Stimulated activated naive CD4-positive, alpha-beta T cell (primary cell): ENCODE measurements at regions not wholly inside any gene's neighbourhood (a gene's known extent, or its start where the extent isn't known, plus 50 kb on each side); places are given as distances from the start of the nearest gene placed in this dataset.

ENCODE experiments used
- DNase-seq, 6 experiments: peaks; one replicate each; lab custom pipeline; 2025; lab: John Stamatoyannopoulos, UW

DNA sequence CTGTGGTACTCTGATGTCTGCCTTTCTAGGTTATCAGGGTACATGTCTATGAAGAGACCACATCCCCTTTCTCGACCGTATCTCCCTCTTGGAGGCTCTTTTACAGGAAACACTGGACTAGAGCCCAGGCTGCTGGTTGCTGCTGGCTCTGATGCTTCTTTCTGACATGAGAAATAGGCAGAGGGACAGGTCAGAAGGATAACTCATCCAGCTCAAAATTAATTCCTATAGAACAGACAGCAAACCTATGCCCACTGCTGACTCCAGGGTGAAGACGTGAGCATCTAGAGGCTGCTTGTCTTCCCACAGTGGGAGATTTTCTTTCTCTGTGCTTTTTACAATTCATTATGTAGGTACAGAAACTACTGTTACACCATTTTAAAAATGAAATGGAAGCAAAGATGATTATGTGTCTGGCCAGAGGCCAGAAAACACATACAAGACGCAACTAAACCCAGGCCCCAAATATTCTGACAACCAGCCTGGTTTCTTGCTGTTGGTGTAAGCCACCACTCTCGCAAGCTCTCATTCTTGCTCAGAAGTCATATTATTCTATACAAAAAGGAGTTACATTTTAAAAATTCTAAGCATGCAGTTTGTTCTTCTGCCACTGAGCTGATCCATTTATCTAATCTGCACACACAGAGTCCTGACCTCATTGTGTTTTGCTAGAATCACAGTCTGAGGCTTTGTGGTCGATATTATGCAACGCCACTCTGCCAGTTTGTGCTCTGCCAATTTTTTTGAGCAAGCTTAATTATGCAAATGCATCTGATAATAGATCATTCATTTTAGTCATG, 424.3 kb downstream of the KIF20B start:
- DNase-seq = no peak

DNA sequence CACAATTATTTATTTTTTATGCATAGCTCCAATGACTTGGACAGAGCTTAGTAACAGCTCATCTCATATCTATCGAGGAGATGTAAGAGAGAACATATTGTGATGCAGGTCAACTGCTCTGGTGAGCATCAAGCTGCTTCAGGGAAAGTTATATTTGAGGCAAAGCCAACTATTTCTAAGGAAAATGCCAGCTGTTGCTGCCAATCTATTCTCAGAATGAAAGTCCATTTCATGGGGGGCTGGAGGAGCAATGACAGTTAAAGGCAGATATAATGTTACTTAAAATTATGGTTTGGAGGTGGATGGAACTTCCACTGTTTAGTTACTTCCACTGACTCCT, 424.8 kb downstream of the KIF20B start:
- no peak for DNase-seq

GRCh38 chr10:90130321-90131086, 429.1 kb downstream of the KIF20B start:
- DNase-seq = no peak

GRCh38 chr10:90133606-90134005, 432.2 kb downstream of the KIF20B start:
- DNase-seq = no peak

DNA sequence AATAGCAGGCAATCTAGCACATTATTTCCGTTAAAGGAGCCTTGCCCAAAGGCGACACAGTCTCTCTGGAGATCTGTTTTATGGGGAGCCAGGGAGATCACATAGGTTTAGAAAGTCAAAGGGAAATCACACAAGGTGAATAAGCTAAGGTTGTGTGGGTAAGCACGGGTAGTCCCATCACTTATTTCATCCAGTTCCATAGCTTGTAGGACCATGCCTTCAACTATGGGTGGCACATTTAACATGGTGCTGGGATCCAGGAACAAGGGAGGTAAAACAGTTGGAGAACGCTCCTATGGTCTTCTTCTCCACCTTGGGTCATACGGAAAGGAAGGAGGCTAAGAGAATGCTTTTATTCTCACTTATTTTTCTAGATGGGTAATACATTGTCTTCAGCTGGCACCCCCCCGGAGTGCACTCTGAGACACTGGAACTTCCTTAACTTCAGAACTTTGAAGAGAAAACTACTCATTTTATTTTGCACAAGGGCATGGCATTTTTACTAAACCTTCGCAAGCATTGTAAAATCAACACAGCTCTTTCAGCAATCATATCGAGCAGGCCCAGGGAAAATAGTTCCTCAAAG, 435.4 kb downstream of the KIF20B start:
- DNase-seq = no peak

GRCh38 chr10:90138844-90139243, 437.5 kb downstream of the KIF20B start:
- no peak for DNase-seq

GRCh38 chr10:90141791-90142190, 440.4 kb downstream of the KIF20B start:
- no peak for DNase-seq

- DNase-seq = no peak
Observed at GRCh38 chr10:90143937-90144336, 442.5 kb downstream of the KIF20B start.

DNA sequence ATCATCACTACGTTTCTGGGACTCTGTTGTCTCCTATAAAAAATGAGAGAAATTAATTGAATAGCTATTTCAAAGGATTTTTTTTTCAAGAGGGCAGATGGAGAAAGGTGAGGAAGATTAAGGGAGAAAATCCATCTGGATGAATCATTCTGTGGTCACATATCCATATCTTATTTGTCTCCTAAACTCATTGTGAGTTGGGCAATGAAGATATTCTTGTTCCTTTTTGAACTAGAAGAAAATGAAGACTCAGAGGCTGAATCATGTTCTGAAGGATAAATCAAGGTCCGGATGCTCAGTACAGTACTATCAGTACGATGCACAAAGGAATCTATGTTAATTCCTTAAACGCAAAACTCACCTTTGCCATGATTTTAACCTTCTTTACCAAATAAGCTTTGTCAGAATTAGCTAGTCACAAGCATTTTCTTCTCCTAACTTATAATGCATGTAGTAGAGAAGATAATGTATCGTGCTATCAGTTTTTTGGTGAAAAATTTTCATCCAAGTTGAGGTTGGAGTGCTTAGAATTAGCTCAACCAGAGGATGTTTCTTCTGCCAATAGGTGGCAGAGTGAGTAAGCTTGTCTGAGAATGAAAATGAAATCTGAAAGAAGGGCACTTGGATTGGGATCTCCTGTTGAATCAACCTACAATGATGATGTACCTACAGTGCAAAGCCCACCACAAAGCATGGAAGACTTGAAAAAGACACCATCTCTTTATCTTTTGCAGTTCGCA, 446.9 kb downstream of the KIF20B start:
- DNase-seq = no peak

DNA sequence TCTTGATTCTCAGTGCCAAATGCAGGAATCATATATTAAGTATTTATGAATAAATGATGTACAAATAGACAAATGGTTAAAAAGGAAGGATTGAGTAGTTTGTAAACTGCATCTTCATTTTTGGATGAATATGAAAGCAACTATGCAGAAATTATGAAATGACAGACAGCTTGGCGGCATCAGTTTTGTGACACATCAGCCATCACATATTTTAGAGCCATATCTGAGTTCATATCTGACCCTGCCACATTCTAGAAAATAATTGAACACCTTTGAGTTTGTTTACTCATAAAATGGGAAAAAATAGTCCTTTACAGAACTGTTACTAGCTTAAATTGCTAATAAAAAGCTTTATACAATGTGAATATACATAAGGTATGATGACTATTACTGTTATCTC, 448.2 kb downstream of the KIF20B start:
- DNase-seq = no peak

DNA sequence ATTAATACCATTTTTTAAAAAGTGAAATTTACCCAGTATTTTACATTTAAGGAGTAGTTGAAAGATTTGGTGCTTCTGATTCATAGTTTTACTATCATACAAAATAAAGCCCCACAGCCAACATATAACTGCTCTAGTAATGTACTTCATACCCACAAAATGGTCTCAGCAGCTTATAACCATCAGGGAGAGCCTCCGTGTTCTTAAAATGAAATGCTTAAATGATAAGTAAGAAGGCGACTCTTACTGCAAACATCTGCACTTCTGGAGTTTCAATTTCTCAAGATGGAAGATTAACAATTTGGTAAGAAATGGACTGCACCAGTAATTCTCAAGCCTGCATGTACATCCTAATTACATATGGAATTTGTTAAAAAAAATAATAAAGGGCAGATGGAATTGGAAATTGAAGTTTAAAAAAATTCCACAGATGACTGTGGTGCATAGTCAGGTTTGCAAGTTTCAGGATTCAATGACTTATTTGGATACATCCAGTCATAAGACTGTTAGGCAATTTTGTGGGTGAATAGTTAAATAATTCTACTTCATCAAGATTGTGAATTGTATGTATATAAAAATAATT, 461.0 kb downstream of the KIF20B start:
- DNase-seq = no peak

- DNase-seq = no peak
Observed at GRCh38 chr10:90167174-90168064, 466.0 kb downstream of the KIF20B start.

DNA sequence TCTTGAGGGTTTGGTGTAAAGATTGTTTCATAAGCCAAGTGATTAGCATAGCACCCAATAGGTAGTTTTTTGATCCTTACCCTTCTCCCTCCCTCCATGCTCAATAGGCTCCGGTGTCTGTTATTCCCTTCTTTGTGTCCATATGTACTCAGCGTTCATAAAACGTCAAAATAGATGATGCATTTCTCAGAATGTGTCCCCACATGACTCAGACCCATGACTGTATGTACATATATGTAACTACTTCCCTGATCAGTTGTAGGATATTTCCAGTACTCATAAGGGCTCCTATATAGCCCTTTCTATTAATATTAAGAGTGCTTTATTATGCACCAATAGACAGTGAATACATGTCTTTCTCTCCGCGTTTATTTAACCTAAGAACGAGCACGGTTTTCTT, 466.9 kb downstream of the KIF20B start:
- no peak for DNase-seq

- DNase-seq = no peak
Observed at GRCh38 chr10:90171014-90171722, 469.8 kb downstream of the KIF20B start.

DNA sequence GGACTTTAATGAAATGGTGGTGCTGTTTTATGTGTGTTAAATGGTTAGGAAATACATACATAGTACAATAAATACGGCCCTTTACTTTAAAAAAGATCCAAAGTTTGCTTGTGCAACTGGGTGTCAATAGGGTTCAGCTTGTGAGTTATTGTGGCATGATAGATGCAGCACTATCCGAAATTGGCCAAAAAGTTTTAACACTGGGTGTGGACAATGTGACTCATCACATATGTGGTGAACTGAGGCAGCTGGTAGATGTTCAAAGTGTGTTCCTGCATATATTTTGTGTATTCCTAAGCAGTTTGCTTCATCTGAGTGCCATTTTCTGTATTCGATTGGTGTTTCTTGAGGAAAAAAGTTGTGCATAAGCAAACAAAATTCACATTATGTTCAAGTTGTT, 473.1 kb downstream of the KIF20B start:
- no peak for DNase-seq

DNA sequence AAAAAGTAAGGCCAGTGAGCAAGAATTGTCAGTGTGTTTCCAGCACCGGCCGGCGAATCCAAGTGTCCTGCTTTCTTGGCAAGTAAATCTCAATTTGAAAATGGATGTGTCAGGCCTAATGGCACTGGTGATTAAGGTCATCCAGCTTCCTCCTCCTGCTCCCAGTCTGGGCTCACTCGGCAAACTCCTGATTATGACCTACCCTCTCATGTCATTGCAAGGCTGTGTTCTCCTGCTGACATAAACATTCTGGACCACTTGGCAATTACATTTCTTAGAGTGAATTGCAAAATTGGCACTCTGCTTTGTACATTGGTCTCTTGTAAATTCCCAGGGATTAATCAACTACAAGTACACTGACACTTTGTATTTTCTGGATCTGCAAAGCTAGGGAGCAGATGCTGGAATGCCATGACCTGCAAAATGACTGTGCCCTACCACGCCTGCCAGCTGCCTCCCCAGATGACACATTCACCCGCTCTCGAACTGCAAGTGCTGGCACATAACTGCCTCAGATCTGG, 473.8 kb downstream of the KIF20B start:
- no peak for DNase-seq

- no peak for DNase-seq
Observed at GRCh38 chr10:90179696-90180407, 478.5 kb downstream of the KIF20B start.

DNA sequence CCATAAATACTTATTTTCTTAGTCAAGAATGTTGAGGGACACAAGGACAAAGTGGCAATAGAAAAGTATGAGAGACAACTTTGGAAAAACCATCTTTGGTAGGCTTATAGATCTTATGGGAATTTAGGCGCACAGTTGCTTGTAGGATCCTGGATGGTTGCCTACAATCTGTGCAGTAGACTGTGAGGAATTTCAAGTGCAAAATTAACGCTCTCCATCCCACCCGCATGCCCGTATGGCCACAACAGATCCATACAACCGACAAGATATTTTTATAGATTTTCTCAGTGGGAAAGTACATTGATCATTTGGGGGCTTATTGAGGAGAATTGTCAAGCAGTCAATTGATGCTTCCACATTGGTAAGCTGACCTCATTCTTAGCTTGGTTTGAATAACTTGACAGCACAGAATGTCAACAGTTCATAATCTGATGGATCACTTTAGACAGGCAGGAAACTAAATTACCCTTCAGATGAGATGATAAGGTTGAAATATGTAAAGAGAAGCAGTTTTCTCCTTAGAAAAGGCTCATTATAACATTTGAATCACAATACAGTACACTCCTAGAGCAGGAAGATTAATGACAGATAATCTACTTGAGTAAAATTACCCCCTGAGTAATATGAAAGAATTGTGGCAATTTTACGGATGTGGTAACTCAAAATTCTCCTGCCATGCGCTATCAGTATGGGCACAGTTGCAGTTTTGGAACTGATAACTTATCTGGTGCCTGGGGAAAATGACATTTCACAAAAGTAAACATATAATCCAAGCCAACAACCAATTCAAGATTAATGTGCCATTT, 479.7 kb downstream of the KIF20B start:
- DNase-seq = no peak

- DNase-seq = no peak
Observed at GRCh38 chr10:90192825-90193224, 491.4 kb downstream of the KIF20B start.
